BE2C (cell line): ENCODE measurements at regions not wholly inside any gene's neighbourhood (a gene's known extent, or its start where the extent isn't known, plus 50 kb on each side); places are given as distances from the start of the nearest gene placed in this dataset.

Source experiments
- DNase-seq: peaks from one replicate; pipeline ENCODE4 v3.0.0-alpha.2; 2020
- H3K27me3 ChIP-seq: fragments of 250-450 bp; sonication (Bioruptor Pico); 2 replicates; pipeline ENCODE4 v1.5.1; 2020; ENCODE audit warnings: mild to moderate bottlenecking
- H3K36me3 ChIP-seq: fragments of 250-450 bp; sonication (Bioruptor Pico); 2 replicates; pipeline ENCODE4 v1.5.1; 2020; ENCODE audit warnings: mild to moderate bottlenecking
- H3K4me1 ChIP-seq: fragments of 250-450 bp; sonication (Bioruptor Pico); 2 replicates; pipeline ENCODE4 v1.5.1; 2020
- H3K4me3 ChIP-seq: 2 replicates; pipeline ENCODE4 v1.5.1; 2011; ENCODE audit warnings: low read depth, low read length
- H3K9me3 ChIP-seq: fragments of 250-450 bp; sonication (Bioruptor Pico); 2 replicates; pipeline ENCODE4 v1.5.1; 2020
- TF ChIP-seq, protein P1 (sequence below): IDR thresholded peaks from 2 replicates; pipeline ENCODE4 v1.5.1; 2012; ENCODE audit warnings: mild to moderate bottlenecking, low read depth, low read length

DNA sequence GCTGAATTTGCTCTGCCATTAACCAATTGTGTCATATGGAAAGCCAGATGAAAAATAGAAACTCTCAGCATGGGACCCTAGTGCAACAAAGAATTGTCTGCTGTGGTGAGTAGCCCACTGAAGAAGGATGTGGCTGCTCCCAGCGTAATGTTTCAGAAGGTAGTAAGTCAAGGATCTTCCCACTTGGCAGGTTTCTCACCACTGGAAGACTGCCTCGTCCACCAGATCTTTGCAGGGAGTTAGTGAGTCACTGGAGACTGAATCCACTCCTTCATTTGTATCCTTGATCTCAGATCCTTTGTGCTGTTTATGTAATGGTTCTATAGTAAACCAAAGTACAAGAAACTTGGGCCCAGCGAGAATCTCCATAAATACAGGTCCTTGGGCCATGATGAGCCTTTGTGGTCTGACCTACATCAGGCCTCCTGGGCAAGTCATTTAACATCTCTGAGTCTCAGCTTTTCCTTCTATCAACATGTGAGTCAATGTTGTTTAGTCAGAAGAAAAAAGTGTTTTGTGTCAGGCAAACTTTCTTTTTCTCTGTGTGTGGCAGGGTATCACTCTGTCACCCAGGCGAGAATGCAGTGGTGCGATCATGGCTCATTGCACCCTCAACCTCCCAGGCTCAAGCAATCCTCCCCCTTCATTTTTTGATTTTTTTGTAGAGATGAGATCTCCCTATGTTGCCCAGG is 78.0 kb upstream of the CCDC160 start:
- Histone ChIP-seq H3K9me3 (no peaks in the 10 kb centered on the region), H3K36me3 (no peaks in the 10 kb centered on the region), H3K27me3 (no peaks in the 10 kb centered on the region), H3K4me1 (no peaks in the 10 kb centered on the region), H3K4me3 (no peak overlapping the region)
- DNase-seq: no peak
- TF ChIP-seq, protein P1, sequence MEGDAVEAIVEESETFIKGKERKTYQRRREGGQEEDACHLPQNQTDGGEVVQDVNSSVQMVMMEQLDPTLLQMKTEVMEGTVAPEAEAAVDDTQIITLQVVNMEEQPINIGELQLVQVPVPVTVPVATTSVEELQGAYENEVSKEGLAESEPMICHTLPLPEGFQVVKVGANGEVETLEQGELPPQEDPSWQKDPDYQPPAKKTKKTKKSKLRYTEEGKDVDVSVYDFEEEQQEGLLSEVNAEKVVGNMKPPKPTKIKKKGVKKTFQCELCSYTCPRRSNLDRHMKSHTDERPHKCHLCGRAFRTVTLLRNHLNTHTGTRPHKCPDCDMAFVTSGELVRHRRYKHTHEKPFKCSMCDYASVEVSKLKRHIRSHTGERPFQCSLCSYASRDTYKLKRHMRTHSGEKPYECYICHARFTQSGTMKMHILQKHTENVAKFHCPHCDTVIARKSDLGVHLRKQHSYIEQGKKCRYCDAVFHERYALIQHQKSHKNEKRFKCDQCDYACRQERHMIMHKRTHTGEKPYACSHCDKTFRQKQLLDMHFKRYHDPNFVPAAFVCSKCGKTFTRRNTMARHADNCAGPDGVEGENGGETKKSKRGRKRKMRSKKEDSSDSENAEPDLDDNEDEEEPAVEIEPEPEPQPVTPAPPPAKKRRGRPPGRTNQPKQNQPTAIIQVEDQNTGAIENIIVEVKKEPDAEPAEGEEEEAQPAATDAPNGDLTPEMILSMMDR: no peak

- no peaks in the 10 kb centered on the region for H3K9me3 ChIP-seq
- H3K36me3 ChIP-seq: no peaks in the 10 kb centered on the region
- no peaks in the 10 kb centered on the region for H3K4me1 ChIP-seq
- no peak for DNase-seq
- TF ChIP-seq, protein P1: no peak
- H3K27me3 ChIP-seq: no peaks in the 10 kb centered on the region
- no peak overlapping the region for H3K4me3 ChIP-seq
Measured at GRCh38 chrX:134161162-134161561, 75.8 kb upstream of the CCDC160 start.

- TF ChIP-seq, protein P1: no peak
- Histone ChIP-seq H3K9me3 (no peaks in the 10 kb centered on the region), H3K27me3 (no peaks in the 10 kb centered on the region), H3K4me1 (no peaks in the 10 kb centered on the region), H3K36me3 (no peaks in the 10 kb centered on the region), H3K4me3 (no peak overlapping the region)
- no peak for DNase-seq
Measured at GRCh38 chrX:134162032-134162431, 75.0 kb upstream of the CCDC160 start.

DNA sequence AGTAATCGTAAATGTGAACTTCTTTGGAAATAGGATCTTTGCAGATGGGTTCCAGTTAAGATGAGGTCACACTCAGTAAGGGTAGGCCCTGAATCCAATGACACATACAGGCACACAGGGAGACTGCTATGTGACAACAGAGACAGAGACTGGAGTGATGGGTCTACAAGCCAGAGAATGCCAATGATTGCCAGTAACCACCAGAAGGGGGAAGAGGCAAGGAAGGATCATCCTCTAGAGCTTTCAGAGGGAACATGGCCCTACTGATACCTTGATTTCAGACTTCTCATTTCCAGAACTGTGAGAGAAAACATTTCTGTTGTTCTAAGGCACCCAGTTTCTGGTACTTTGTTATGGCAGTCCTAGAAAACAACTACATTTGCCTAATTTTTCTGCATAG is 73.1 kb upstream of the CCDC160 start:
- Histone ChIP-seq H3K27me3 (no peaks in the 10 kb centered on the region), H3K4me3 (no peak overlapping the region), H3K36me3 (no peaks in the 10 kb centered on the region), H3K4me1 (no peaks in the 10 kb centered on the region), H3K9me3 (no peaks in the 10 kb centered on the region)
- TF ChIP-seq, protein P1: no peak
- DNase-seq: no peak

DNA sequence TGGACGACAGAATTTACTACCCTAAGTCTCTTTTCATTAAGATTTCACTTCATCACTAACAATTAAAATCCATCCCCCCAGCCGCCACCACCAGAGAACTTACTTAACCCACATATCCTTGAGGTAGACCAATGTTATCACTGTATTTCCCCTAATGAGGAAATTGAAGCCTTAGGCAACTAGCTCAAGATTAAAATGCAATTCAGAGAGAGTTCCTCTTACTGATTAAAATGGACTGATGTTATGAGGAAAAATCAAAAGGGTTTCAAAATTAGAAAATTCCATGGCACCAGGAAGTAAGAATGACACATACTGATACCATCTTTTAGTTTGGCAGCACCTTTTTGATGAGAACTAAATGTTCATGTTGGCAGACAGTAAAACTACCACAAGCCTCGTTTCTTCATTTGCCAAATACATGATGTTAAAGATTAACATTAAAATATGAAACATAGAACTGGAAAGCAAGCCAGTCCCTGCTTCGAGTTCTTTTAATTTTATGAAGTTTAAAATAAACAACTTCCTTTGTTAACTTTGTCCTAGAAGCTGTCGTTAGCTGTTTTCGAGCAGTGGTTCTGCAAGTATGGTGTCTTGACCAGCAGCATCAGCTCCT is 69.3 kb upstream of the CCDC160 start:
- Histone ChIP-seq H3K4me1 (no peaks in the 10 kb centered on the region), H3K27me3 (peaks cover 14% of the 10 kb centered on the region), H3K4me3 (no peak overlapping the region), H3K9me3 (no peaks in the 10 kb centered on the region), H3K36me3 (no peaks in the 10 kb centered on the region)
- DNase-seq: no peak
- TF ChIP-seq, protein P1: no peak
